ENCODE measurements at regions not wholly inside any gene's neighbourhood (a gene's known extent, or its start where the extent isn't known, plus 50 kb on each side); places are given as distances from the start of the nearest gene placed in this dataset.

DNA sequence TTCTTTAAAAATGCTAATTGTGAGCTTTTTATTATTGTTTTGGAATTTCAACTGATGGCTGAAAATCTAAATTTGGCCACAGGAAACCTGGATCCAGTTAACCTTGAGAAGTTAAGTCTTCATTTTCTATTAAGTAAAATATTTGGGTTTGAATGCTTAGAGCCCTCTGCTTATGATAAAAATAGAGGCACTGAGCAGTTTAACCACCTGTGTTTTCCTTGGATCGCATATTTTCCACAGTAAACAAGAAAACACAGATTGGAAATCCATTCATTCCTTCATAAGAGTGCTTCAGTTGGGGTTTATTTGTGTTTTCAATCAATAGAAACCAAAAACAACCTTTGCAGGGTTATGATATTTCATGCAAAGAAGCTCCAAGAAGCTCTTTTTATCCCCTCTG is 77.2 kb upstream of the HES1 start:
- TF ChIP-seq, protein P1, sequence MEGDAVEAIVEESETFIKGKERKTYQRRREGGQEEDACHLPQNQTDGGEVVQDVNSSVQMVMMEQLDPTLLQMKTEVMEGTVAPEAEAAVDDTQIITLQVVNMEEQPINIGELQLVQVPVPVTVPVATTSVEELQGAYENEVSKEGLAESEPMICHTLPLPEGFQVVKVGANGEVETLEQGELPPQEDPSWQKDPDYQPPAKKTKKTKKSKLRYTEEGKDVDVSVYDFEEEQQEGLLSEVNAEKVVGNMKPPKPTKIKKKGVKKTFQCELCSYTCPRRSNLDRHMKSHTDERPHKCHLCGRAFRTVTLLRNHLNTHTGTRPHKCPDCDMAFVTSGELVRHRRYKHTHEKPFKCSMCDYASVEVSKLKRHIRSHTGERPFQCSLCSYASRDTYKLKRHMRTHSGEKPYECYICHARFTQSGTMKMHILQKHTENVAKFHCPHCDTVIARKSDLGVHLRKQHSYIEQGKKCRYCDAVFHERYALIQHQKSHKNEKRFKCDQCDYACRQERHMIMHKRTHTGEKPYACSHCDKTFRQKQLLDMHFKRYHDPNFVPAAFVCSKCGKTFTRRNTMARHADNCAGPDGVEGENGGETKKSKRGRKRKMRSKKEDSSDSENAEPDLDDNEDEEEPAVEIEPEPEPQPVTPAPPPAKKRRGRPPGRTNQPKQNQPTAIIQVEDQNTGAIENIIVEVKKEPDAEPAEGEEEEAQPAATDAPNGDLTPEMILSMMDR (IDR thresholded peaks at IDR 0.05) = no peak
- no peak for TF ChIP-seq EP300 (IDR thresholded peaks at IDR 0.05)
